WTC11 (cell line): ENCODE measurements at regions not wholly inside any gene's neighbourhood (a gene's known extent, or its start where the extent isn't known, plus 50 kb on each side); places are given as distances from the start of the nearest gene placed in this dataset.
A peak's percentile ranks its signal among the peaks of the same experiment; 100 is the strongest.

ENCODE experiments used
- ATAC-seq: fragments of 200-7000 bp; cut with Tn5 transposase; 2 replicates; pipeline ENCODE4 v1.10.0; 2021; ENCODE audit warnings: mild to moderate bottlenecking, moderate library complexity
- CTCF ChIA-PET: fragments of 300-600 bp; sonication (Branson Sonifier 250); formaldehyde crosslinking; loops from one replicate; lab custom pipeline; 2021; ENCODE audit warnings: antibody characterized with exemption; lab: Charles Lee
- POLR2A ChIA-PET: fragments of 350-600 bp; sonication (Branson Sonifier 250); formaldehyde crosslinking; loops from one replicate; lab custom pipeline; 2021; ENCODE audit warnings: antibody characterized with exemption; lab: Charles Lee
- DNase-seq: peaks from one replicate; pipeline ENCODE4 v3.0.0; 2021; ENCODE audit warnings: low spot score
- H3K27ac Mint-ChIP-seq: 2 replicates; pipeline ENCODE4 v1.8.0; 2021; ENCODE audit warnings: mixed read lengths
- H3K27me3 Mint-ChIP-seq: 2 replicates; pipeline ENCODE4 v1.8.0; 2021; ENCODE audit warnings: low read depth, mild to moderate bottlenecking, moderate library complexity, mixed read lengths
- H3K36me3 Mint-ChIP-seq: 2 replicates; pipeline ENCODE4 v1.8.0; 2021; ENCODE audit warnings: mixed read lengths
- H3K4me1 Mint-ChIP-seq: 2 replicates; pipeline ENCODE4 v1.8.0; 2022; ENCODE audit warnings: mixed read lengths
- H3K4me3 Mint-ChIP-seq: 2 replicates; pipeline ENCODE4 v1.8.0; 2021; ENCODE audit warnings: mild to moderate bottlenecking, moderate library complexity, mixed read lengths
- H3K9me3 Mint-ChIP-seq: 2 replicates; pipeline ENCODE4 v1.8.0; 2021; ENCODE audit warnings: mixed read lengths
- ESRRA ChIP-seq: sonication (generic); formaldehyde crosslinking; IDR thresholded peaks from 2 replicates; pipeline ENCODE4 v1.8.1; 2022; ENCODE audit warnings: mild to moderate bottlenecking, missing genetic modification reagents, borderline replicate concordance
- GABPB1 ChIP-seq: sonication (generic); formaldehyde crosslinking; IDR thresholded peaks from 2 replicates; pipeline ENCODE4 v1.8.1; 2023; ENCODE audit warnings: mild to moderate bottlenecking, missing genetic modification reagents
- JUN ChIP-seq: sonication (generic); formaldehyde crosslinking; IDR thresholded peaks from 2 replicates; pipeline ENCODE4 v1.8.0; 2023; ENCODE audit warnings: mild to moderate bottlenecking, missing genetic modification reagents
- KAT7 ChIP-seq: sonication (generic); formaldehyde crosslinking; IDR thresholded peaks from 2 replicates; pipeline ENCODE4 v1.8.1; 2023; ENCODE audit warnings: missing genetic modification reagents, mild to moderate bottlenecking, borderline replicate concordance
- MYBL2 ChIP-seq: sonication (generic); formaldehyde crosslinking; IDR thresholded peaks from 2 replicates; pipeline ENCODE4 v1.8.1; 2023; ENCODE audit warnings: mild to moderate bottlenecking, moderate library complexity, missing genetic modification reagents
- NFATC4 ChIP-seq: fragments of 250-450 bp; sonication (Bioruptor Pico); IDR thresholded peaks from 2 replicates; pipeline ENCODE4 v1.9.0; 2021; ENCODE audit warnings: mild to moderate bottlenecking
- PRDM15 ChIP-seq: sonication (generic); formaldehyde crosslinking; IDR thresholded peaks from 2 replicates; pipeline ENCODE4 v1.8.0; 2022; ENCODE audit warnings: missing genetic modification reagents
- SMAD4 ChIP-seq: sonication (generic); formaldehyde crosslinking; IDR thresholded peaks from 2 replicates; pipeline ENCODE4 v1.8.0; 2022; ENCODE audit warnings: mild to moderate bottlenecking, missing genetic modification reagents
- SOX15 ChIP-seq: fragments of 250-450 bp; sonication (Bioruptor Pico); IDR thresholded peaks from 2 replicates; pipeline ENCODE4 v1.9.0; 2021; ENCODE audit warnings: mild to moderate bottlenecking
- SP1 ChIP-seq: sonication (generic); formaldehyde crosslinking; conservative IDR thresholded peaks from 2 replicates; pipeline ENCODE4 v1.8.1; 2022; ENCODE audit warnings: missing genetic modification reagents
- TEAD1 ChIP-seq: sonication (generic); formaldehyde crosslinking; IDR thresholded peaks from 2 replicates; pipeline ENCODE4 v1.8.0; 2022; ENCODE audit warnings: mild to moderate bottlenecking, missing genetic modification reagents
- ZBTB21 ChIP-seq: sonication (generic); formaldehyde crosslinking; IDR thresholded peaks from 2 replicates; pipeline ENCODE4 v1.8.1; 2023; ENCODE audit warnings: mild to moderate bottlenecking, missing genetic modification reagents, borderline replicate concordance
- ZBTB43 ChIP-seq: sonication (generic); formaldehyde crosslinking; IDR thresholded peaks from 2 replicates; pipeline ENCODE4 v1.8.1; 2023; ENCODE audit warnings: mild to moderate bottlenecking, missing genetic modification reagents
- ZNF121 ChIP-seq: sonication (generic); formaldehyde crosslinking; IDR thresholded peaks from 2 replicates; pipeline ENCODE4 v1.8.0; 2023; ENCODE audit warnings: missing genetic modification reagents
- ZNF396 ChIP-seq: fragments of 250-450 bp; sonication (Bioruptor Pico); IDR thresholded peaks from 2 replicates; pipeline ENCODE4 v1.8.0; 2021; ENCODE audit warnings: mild to moderate bottlenecking, moderate library complexity, borderline replicate concordance
- ZSCAN18 ChIP-seq: fragments of 250-450 bp; sonication (Bioruptor Pico); IDR thresholded peaks from 2 replicates; pipeline ENCODE4 v2.1.2; 2022; ENCODE audit warnings: mild to moderate bottlenecking, moderate library complexity
- TF ChIP-seq, protein P1 (sequence below): fragments of 250-450 bp; sonication (Bioruptor Pico); IDR thresholded peaks from 2 replicates; pipeline ENCODE4 v1.9.0; 2021; ENCODE audit warnings: mild to moderate bottlenecking, borderline replicate concordance
- TF ChIP-seq, protein P2 (sequence below): fragments of 250-450 bp; sonication (Bioruptor Pico); IDR thresholded peaks from 2 replicates; pipeline ENCODE4 v1.9.0; 2021; ENCODE audit warnings: mild to moderate bottlenecking
- TF ChIP-seq, protein P3 (sequence below): fragments of 250-450 bp; sonication (Bioruptor Pico); conservative IDR thresholded peaks from 2 replicates; pipeline ENCODE4 v1.9.0; 2021; ENCODE audit warnings: mild to moderate bottlenecking
- TF ChIP-seq, protein P4 (sequence below): sonication (generic); formaldehyde crosslinking; IDR thresholded peaks from 2 replicates; pipeline ENCODE4 v1.8.0; 2023; ENCODE audit warnings: mild to moderate bottlenecking, missing genetic modification reagents

- Mint-ChIP-seq H3K4me1 (peaks cover 59% of the 10 kb centered on the region), H3K4me3 (no peak overlapping the region), H3K27me3 (no peaks in the 10 kb centered on the region), H3K27ac (0 out of 2 replicates have a peak overlapping the region, but pooled peaks have one; percentile 23), H3K9me3 (peaks cover 5% of the 10 kb centered on the region), H3K36me3 (peaks cover 4% of the 10 kb centered on the region; the same call in 1 of the 2 replicates)
- no peak for ATAC-seq
- TF ChIP-seq SMAD4 (CRISPR knock-in tag), result no peak
- no peak for TF ChIP-seq TEAD1 (CRISPR knock-in tag)
- no peak for TF ChIP-seq ZSCAN18 (CRISPR knock-in tag)
- TF ChIP-seq, protein P1, sequence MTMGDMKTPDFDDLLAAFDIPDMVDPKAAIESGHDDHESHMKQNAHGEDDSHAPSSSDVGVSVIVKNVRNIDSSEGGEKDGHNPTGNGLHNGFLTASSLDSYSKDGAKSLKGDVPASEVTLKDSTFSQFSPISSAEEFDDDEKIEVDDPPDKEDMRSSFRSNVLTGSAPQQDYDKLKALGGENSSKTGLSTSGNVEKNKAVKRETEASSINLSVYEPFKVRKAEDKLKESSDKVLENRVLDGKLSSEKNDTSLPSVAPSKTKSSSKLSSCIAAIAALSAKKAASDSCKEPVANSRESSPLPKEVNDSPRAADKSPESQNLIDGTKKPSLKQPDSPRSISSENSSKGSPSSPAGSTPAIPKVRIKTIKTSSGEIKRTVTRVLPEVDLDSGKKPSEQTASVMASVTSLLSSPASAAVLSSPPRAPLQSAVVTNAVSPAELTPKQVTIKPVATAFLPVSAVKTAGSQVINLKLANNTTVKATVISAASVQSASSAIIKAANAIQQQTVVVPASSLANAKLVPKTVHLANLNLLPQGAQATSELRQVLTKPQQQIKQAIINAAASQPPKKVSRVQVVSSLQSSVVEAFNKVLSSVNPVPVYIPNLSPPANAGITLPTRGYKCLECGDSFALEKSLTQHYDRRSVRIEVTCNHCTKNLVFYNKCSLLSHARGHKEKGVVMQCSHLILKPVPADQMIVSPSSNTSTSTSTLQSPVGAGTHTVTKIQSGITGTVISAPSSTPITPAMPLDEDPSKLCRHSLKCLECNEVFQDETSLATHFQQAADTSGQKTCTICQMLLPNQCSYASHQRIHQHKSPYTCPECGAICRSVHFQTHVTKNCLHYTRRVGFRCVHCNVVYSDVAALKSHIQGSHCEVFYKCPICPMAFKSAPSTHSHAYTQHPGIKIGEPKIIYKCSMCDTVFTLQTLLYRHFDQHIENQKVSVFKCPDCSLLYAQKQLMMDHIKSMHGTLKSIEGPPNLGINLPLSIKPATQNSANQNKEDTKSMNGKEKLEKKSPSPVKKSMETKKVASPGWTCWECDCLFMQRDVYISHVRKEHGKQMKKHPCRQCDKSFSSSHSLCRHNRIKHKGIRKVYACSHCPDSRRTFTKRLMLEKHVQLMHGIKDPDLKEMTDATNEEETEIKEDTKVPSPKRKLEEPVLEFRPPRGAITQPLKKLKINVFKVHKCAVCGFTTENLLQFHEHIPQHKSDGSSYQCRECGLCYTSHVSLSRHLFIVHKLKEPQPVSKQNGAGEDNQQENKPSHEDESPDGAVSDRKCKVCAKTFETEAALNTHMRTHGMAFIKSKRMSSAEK (CRISPR knock-in tag), result no peak
- TF ChIP-seq ZBTB43 (CRISPR knock-in tag), result no peak
- CTCF ChIA-PET, result no interaction called here
- no peak for DNase-seq
- POLR2A ChIA-PET, result no interaction called here
Measured at GRCh38 chr21:38983560-38983959, 177.8 kb downstream of the ETS2 start.

- CTCF ChIA-PET, result no interaction called here
- peaks cover 54% of the 10 kb centered on the region for H3K4me1 Mint-ChIP-seq
- peak overlapping the region; percentile 38; the same call in 1 of the 2 replicates for H3K27ac Mint-ChIP-seq
- H3K4me3 Mint-ChIP-seq, result no peak overlapping the region
- no peak for TF ChIP-seq TEAD1 (CRISPR knock-in tag)
- no peak for TF ChIP-seq ZBTB21 (CRISPR knock-in tag)
- TF ChIP-seq NFATC4 (CRISPR knock-in tag), result no peak
- TF ChIP-seq ZNF396 (CRISPR knock-in tag), result no peak
- no peak for TF ChIP-seq ESRRA (CRISPR knock-in tag)
- no peak for TF ChIP-seq MYBL2 (CRISPR knock-in tag)
- no peak for TF ChIP-seq SOX15 (CRISPR knock-in tag)
- no peak for TF ChIP-seq JUN (CRISPR knock-in tag)
- no peak for TF ChIP-seq SMAD4 (CRISPR knock-in tag)
- no peak for TF ChIP-seq KAT7 (CRISPR knock-in tag)
- TF ChIP-seq ZNF121 (CRISPR knock-in tag), result no peak
- TF ChIP-seq GABPB1 (CRISPR knock-in tag), result no peak
- TF ChIP-seq, protein P2, sequence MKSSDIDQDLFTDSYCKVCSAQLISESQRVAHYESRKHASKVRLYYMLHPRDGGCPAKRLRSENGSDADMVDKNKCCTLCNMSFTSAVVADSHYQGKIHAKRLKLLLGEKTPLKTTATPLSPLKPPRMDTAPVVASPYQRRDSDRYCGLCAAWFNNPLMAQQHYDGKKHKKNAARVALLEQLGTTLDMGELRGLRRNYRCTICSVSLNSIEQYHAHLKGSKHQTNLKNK (CRISPR knock-in tag), result no peak
- TF ChIP-seq PRDM15 (CRISPR knock-in tag), result no peak
- no peak for TF ChIP-seq SP1
- TF ChIP-seq, protein P3, sequence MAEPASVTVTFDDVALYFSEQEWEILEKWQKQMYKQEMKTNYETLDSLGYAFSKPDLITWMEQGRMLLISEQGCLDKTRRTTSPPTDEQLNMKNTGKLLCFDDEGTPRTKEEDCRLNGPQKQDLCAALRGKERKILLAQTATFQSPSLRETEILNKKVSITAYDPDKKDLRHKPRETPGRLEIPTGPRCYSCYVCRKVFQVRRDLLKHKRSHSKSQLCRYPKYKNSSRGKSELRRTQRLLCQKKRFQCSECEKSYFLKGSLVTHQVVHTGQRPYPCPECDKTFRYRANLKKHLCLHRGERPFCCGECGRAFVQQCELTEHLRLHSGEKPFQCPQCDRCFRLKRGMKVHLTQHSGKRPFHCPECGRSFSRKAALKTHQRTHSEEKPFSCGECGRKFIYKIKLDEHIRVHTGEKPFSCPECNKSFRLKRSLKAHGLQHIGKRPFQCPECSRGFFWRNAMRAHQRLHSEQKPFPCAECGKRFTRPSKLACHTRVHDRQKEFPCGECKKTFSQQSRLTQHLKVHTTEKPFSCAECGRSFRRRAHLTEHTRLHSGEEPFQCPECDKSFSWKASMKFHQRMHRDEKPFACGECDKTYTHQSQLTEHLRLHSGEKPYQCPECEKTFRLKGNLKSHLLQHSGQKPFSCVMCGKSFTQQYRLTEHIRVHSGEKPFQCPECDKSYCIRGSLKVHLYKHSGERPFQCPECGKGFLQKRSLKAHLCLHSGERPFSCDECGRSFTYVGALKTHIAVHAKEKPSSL (CRISPR knock-in tag), result no peak
- TF ChIP-seq, protein P4, sequence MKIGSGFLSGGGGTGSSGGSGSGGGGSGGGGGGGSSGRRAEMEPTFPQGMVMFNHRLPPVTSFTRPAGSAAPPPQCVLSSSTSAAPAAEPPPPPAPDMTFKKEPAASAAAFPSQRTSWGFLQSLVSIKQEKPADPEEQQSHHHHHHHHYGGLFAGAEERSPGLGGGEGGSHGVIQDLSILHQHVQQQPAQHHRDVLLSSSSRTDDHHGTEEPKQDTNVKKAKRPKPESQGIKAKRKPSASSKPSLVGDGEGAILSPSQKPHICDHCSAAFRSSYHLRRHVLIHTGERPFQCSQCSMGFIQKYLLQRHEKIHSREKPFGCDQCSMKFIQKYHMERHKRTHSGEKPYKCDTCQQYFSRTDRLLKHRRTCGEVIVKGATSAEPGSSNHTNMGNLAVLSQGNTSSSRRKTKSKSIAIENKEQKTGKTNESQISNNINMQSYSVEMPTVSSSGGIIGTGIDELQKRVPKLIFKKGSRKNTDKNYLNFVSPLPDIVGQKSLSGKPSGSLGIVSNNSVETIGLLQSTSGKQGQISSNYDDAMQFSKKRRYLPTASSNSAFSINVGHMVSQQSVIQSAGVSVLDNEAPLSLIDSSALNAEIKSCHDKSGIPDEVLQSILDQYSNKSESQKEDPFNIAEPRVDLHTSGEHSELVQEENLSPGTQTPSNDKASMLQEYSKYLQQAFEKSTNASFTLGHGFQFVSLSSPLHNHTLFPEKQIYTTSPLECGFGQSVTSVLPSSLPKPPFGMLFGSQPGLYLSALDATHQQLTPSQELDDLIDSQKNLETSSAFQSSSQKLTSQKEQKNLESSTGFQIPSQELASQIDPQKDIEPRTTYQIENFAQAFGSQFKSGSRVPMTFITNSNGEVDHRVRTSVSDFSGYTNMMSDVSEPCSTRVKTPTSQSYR, result no peak
- no peak for ATAC-seq
- peaks cover 5% of the 10 kb centered on the region for H3K9me3 Mint-ChIP-seq
- no peak for DNase-seq
- POLR2A ChIA-PET, result no interaction called here
- no peaks in the 10 kb centered on the region for H3K27me3 Mint-ChIP-seq
- H3K36me3 Mint-ChIP-seq, result peaks cover 4% of the 10 kb centered on the region; the same call in 1 of the 2 replicates
Measured at GRCh38 chr21:38982804-38983203, 177.1 kb downstream of the ETS2 start.
